ENCODE measurements at regions not wholly inside any gene's neighbourhood (a gene's known extent, or its start where the extent isn't known, plus 50 kb on each side); places are given as distances from the start of the nearest gene placed in this dataset.

DNA sequence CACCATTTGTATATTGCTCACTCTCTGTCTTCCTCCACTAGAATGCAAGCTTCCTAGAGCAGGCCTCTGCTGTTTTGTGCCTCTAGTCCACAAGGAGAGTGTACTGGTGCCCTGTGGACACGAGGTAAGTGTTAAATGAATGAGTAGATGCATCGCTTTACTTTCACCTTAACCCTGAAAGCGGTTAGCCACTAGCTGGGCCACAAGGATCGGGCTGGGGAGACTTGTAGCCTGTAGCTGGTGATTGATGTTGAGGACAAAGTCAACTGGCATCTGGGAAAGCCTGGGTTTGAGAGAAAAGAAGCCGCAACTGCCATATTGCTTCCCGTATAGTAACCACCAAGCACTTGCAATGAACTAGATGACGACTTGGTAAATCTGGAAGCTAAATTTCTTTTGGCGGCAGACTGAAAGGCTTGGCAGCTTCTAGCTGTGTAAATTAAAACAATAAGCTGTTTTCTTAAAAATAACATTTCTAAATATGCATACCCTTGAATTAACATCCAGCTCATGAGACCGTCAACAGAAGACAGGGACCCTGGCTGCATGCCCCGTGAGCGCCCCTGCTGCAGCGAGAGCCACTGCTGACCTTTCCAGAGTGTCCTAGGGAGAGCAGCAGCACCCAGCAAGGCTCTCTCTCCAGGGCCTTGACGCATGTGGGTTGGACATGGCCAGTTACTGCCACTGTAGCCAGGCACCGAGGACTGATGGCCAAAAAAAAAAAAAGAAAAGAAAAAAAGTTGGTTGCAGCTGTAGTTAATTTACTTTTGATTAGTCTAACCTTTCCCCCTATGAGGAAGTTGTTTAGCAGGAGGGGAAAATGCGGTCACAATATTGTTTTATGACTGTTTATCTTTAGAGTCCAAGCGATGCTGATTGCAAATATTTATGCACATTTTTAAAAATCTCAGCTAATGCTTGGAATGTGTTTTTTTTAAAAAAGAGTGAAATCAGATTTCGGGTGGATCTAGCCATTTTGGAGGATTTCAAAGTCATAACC, 315.1 kb downstream of the TFAP2C start:
- Histone ChIP-seq H3K36me3 (no peaks in the 10 kb centered on the region), H3K27ac (no peak overlapping the region), H3K4me3 (no peak overlapping the region), H3K4me1 (ENCODE audit: insufficient read depth) (no peaks in the 10 kb centered on the region), H3K9me3 (no peaks in the 10 kb centered on the region), H3K27me3 (no peaks in the 10 kb centered on the region)
- 28 to 31% (median 28%) methylated on average over 17 of the region's 17 CpGs for WGBS, 3 donors
- TF ChIP-seq, protein P1, sequence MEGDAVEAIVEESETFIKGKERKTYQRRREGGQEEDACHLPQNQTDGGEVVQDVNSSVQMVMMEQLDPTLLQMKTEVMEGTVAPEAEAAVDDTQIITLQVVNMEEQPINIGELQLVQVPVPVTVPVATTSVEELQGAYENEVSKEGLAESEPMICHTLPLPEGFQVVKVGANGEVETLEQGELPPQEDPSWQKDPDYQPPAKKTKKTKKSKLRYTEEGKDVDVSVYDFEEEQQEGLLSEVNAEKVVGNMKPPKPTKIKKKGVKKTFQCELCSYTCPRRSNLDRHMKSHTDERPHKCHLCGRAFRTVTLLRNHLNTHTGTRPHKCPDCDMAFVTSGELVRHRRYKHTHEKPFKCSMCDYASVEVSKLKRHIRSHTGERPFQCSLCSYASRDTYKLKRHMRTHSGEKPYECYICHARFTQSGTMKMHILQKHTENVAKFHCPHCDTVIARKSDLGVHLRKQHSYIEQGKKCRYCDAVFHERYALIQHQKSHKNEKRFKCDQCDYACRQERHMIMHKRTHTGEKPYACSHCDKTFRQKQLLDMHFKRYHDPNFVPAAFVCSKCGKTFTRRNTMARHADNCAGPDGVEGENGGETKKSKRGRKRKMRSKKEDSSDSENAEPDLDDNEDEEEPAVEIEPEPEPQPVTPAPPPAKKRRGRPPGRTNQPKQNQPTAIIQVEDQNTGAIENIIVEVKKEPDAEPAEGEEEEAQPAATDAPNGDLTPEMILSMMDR (IDR thresholded peaks at IDR 0.05) = no peak
- TF ChIP-seq EP300 (IDR thresholded peaks at IDR 0.05) (no peak), POLR2A (IDR thresholded peaks at IDR 0.05) (no peak)
- intact Hi-C loops (cut with DNase I) = no loop called here
- no peak for DNase-seq

DNA sequence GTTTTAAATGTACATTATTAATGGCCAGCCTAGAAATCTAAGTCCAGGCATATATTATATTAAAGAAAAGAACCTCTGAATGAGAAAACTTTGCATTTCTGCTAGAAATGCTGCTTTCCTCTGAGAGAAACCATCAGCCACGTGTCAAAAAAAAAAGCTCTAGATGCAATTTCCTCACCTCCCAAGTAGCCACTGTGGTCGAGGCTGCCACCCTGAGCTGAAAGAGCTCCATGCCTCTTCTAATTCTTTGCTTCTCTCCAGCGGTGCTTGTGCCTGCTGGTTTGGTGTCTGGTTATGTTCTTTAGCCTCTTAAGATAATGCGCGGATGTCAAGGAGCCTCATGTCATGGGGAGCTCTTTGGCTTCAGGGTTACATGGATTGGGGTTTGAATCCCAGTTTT, 316.0 kb downstream of the TFAP2C start:
- H3K27me3 ChIP-seq = no peaks in the 10 kb centered on the region
- intact Hi-C loops (cut with DNase I) = no loop called here
- no peak for TF ChIP-seq POLR2A (IDR thresholded peaks at IDR 0.05)
- TF ChIP-seq EP300 (IDR thresholded peaks at IDR 0.05) = no peak
- TF ChIP-seq, protein P1 (IDR thresholded peaks at IDR 0.05) = no peak
- H3K4me3 ChIP-seq = no peak overlapping the region
- H3K27ac ChIP-seq = no peak overlapping the region
- H3K36me3 ChIP-seq = no peaks in the 10 kb centered on the region
- no peaks in the 10 kb centered on the region for H3K4me1 ChIP-seq (ENCODE audit: insufficient read depth)
- DNase-seq = no peak
- no peaks in the 10 kb centered on the region for H3K9me3 ChIP-seq
- 41 to 48% (median 42%) methylated on average over 5 of the region's 5 CpGs for WGBS, 3 donors

DNA sequence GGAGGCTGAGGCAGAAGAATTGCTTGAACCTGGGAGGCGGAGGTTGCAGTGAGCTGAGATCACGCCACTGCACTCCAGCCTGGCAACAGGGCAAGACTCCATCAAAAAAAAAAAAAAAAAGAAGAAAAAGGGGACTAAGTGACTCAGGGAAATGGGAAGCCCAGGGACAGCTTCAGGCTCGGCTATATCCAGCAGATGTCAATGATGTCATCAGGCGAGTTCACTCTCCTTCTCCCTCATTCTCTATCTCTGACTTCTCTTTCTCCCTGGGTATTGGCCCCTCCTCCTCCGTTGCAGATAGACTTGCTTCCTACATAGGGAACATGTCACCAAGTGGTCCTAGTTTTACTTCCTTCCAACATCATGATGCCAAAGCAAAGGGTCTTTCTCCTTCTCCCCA, 316.8 kb downstream of the TFAP2C start:
- H3K36me3 ChIP-seq = no peaks in the 10 kb centered on the region
- H3K4me1 ChIP-seq (ENCODE audit: insufficient read depth) = no peaks in the 10 kb centered on the region
- 83 to 93% (median 87%) methylated on average over 5 of the region's 5 CpGs for WGBS, 3 donors
- DNase-seq = no peak
- H3K27ac ChIP-seq = no peak overlapping the region
- H3K27me3 ChIP-seq = no peaks in the 10 kb centered on the region
- H3K4me3 ChIP-seq = no peak overlapping the region
- no peaks in the 10 kb centered on the region for H3K9me3 ChIP-seq
- intact Hi-C loops (cut with DNase I) = no loop called here
- TF ChIP-seq, protein P1 (IDR thresholded peaks at IDR 0.05) = no peak
- TF ChIP-seq EP300 (IDR thresholded peaks at IDR 0.05) (no peak), POLR2A (IDR thresholded peaks at IDR 0.05) (no peak)

DNA sequence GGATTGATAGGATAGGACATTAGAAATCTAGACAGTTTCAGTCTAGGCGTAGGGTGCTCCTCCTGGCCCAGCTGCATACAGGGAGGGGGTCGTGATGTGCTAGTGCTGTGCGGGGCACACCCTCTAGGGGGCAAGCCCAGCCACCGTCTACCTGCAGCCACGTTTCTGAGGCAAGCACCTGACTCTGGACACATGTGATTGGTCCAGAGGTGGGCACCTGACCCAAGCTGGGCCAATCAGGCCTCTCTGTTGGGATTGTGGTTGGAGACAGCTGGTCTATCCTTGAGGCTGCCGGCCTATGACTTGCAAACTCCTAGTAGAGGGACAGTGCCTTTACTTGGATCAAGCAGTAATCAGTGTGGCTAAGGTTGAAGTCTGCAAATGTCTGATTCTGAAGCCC, 317.1 kb downstream of the BMP7 start:
- Histone ChIP-seq H3K4me1 (ENCODE audit: insufficient read depth) (no peaks in the 10 kb centered on the region), H3K27me3 (no peaks in the 10 kb centered on the region), H3K4me3 (no peak overlapping the region), H3K9me3 (no peaks in the 10 kb centered on the region), H3K27ac (no peak overlapping the region), H3K36me3 (no peaks in the 10 kb centered on the region)
- TF ChIP-seq, protein P1 (IDR thresholded peaks at IDR 0.05) = no peak
- no peak for TF ChIP-seq POLR2A (IDR thresholded peaks at IDR 0.05)
- TF ChIP-seq EP300 (IDR thresholded peaks at IDR 0.05) = no peak
- DNase-seq = no peak
- intact Hi-C loops (cut with DNase I) = no loop called here
- WGBS, 3 donors = 66 to 74% (median 68%) methylated on average over 6 of the region's 6 CpGs
